Activated CD8-positive, alpha-beta memory T cell treated with anti-CD3 and anti-CD28 coated beads, Interleukin-2, amount 50 U/mL, for 24 hours (primary cell): ENCODE measurements at regions not wholly inside any gene's neighbourhood (a gene's known extent, or its start where the extent isn't known, plus 50 kb on each side); places are given as distances from the start of the nearest gene placed in this dataset.

Experiments
- DNase-seq: peaks from one replicate; pipeline ENCODE4 v3.0.0-alpha.2; 2020; ENCODE audit errors: extremely low read depth

DNA sequence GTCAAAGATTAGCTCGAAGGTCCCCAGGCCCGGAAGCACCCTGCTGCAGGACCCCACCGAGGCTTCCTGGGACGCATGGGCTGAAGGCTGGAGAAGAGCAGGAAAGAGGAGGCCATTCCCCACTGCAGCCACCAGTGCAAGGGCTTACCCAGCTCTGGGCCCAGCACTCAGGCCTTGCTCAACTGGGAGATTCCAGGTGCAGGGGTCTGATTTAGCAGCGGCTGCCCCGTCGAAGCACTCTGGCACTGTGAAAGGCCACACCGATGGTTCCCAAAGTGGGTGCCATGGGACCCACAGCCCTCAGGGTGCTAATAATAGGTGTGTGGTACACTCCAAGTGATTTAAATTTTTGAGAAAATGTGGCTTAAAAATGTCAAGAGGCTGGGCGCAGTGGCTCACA is 130.9 kb downstream of the OAT start:
- no peak for DNase-seq

DNA sequence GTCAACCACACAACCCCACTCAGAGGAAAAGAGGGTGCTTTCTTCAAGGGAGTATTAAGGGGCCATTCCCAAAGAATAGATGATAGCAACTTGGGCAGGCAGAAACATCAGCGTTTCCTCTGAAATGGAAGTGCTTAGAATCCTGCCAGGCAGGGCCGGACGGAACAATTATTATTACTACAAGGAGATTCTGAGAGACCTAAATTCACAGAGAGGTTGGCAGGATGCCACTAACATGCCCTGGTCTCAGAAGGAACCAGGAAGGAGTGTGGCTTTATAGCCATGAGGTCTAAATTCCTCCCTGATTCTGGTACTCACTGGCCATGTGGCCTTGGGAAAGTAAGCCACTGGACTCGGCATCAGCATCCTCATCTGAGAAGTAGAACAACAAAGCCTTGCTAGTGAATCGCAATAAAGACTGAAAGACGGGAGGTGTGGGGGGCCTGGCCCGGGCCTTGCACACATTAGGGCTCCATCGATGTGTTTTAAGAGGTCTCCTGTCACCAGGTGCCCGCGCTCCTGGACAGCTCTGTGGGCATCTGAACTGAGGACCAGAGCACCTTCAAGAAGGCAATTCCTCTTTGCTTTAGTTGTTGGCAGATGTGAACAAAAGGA is 131.5 kb downstream of the OAT start:
- no peak for DNase-seq

- no peak for DNase-seq
These were observed 132.1 kb downstream of the OAT start for GRCh38 chr10:124286621-124287020.

GRCh38 chr10:124285587-124286527 is 132.9 kb downstream of the OAT start:
- no peak for DNase-seq

DNA sequence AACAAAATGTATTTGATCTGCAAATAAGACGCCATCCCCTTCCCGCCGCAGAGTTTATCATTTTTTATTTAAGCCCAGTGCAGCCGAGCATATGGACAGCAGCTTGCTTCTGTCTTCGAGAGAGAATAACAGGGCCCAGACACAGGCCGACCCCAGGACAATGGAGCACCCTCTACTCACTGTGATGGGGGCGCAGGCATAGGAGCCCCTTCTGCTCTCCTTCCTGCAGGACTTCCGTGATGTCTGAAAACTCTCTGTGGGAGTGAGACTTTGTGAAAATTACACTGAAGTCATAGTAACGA is 134.8 kb downstream of the OAT start:
- no peak for DNase-seq

- DNase-seq, result no peak
These were observed 135.3 kb downstream of the OAT start for GRCh38 chr10:124283215-124283948.

DNA sequence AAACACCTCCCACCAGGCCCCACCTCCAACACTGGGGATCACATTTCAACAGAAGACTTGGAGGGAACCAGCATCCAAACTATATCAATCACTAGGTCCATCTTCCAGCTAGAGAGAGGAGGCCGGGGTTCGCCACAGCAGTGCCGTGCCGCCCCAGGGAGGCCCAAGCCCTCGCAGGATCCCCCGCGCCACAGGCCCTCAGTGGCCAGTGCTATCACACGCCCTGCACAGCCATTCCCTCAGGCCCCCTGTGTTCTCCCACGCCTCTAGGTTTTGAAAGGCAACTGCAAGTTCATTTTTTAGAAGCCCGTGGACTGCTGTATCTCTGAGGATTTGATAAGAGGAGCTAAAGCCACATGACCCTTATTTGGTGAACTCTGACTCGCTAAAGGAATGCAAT is 136.4 kb downstream of the OAT start:
- no peak for DNase-seq

DNA sequence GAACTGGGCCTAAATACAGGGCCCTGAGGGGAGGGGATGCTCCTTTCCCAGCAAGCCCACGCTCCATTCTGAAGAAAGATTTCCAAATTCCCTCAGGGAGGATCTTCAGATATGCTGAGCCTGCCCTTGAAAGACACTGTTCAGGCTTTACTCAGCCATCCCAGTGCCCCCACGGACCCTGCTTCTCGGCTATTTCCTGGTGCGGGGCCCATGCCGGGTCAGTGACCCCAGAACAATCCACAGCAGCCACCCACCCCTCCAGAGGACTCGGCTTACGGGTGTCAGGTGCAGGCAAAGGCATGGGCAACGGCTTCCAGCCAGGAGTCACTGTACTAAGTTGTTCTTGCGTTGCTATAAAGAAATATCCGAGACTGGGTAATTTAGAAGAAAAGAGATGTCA is 137.1 kb downstream of the OAT start:
- DNase-seq, result no peak

- DNase-seq, result no peak
These were observed 137.8 kb downstream of the OAT start for GRCh38 chr10:124280916-124281315.

GRCh38 chr10:124279882-124280281 is 138.8 kb downstream of the OAT start:
- no peak for DNase-seq

- DNase-seq, result no peak
These were observed 139.4 kb downstream of the OAT start for GRCh38 chr10:124279298-124279697.

GRCh38 chr10:124278356-124278755 is 140.4 kb downstream of the OAT start:
- DNase-seq, result no peak

- no peak for DNase-seq
These were observed 145.6 kb downstream of the OAT start for GRCh38 chr10:124273141-124273540.

- DNase-seq, result no peak
These were observed 147.0 kb downstream of the OAT start for GRCh38 chr10:124271676-124272075.

GRCh38 chr10:124270530-124271327 is 148.0 kb downstream of the OAT start:
- no peak for DNase-seq

- DNase-seq, result no peak
These were observed 149.7 kb downstream of the OAT start for GRCh38 chr10:124268976-124269375.

DNA sequence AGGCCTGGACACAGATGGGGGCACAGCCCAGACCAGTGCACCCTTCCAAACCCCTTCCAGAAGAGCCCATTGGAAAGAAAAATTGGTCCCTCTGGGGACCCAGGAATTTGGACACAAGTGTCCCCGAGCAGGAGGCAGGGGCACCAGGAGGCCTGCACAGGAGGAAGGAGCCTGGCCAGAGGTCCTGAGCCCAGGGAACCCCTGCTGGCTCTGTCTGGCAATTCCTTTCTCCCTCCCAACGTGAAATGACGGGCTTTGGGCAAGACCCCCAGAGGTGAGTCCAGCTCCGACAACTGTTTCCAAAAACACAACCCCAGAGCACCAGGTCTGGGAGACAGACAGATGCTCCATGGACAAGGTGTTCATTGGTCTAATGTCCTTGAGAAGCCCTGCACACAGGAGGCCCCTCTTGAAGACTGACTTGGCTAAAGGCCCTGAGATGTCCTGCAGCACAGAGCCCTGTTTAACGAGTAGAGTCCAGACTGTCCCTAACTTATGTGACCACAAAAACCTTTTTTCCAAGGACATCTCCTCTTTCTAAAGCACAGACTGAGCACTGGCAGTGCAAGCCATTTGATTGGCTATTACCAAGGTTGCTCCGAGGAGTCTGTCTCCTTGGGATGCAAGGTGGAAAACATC is 150.7 kb downstream of the OAT start:
- DNase-seq, result no peak

GRCh38 chr10:124267231-124267885 is 151.4 kb downstream of the OAT start:
- no peak for DNase-seq

- DNase-seq, result no peak
These were observed 152.1 kb downstream of the OAT start for GRCh38 chr10:124266468-124267230.

- DNase-seq, result no peak
These were observed 152.8 kb downstream of the OAT start for GRCh38 chr10:124265776-124266467.
